A549 (cell line): ENCODE measurements at regions not wholly inside any gene's neighbourhood (a gene's known extent, or its start where the extent isn't known, plus 50 kb on each side); places are given as distances from the start of the nearest gene placed in this dataset.

Source experiments
- BCL3 ChIP-seq: fragments of >200 bp; sonication (Bioruptor Twin); formaldehyde crosslinking; IDR thresholded peaks from 3 replicates; pipeline ENCODE4 v1.6.1; 2016
- BHLHE40 ChIP-seq: IDR thresholded peaks from 2 replicates; pipeline ENCODE4 v1.6.1; 2012; ENCODE audit warnings: low read depth, low read length, inconsistent platforms
- CBX2 ChIP-seq: fragments of 200-600 bp; sonication (generic); IDR thresholded peaks from 2 replicates; pipeline ENCODE4 v1.6.1; 2016; ENCODE audit warnings: low read depth, mild to moderate bottlenecking, borderline replicate concordance
- CHD4 ChIP-seq: fragments of 200-600 bp; sonication (generic); IDR thresholded peaks from 2 replicates; pipeline ENCODE4 v1.6.1; 2016; ENCODE audit warnings: antibody characterized with exemption, mild to moderate bottlenecking, borderline replicate concordance
- CTCF ChIP-seq: fragments of >200 bp; sonication (Bioruptor Twin); formaldehyde crosslinking; IDR thresholded peaks from 3 replicates; pipeline ENCODE4 v1.5.1; 2016
- EP300 ChIP-seq, 2 experiments: fragments of >200 bp; sonication (Bioruptor Twin); formaldehyde crosslinking; IDR thresholded peaks; 2 replicates in 1 of 2; 3 replicates in 1 of 2; pipeline ENCODE4 v1.6.1; 2016 to 2017
- HMGXB4 ChIP-seq: fragments of 250-450 bp; sonication (Bioruptor Pico); IDR thresholded peaks from 2 replicates; pipeline ENCODE4 v1.5.0; 2021; ENCODE audit warnings: mild to moderate bottlenecking, moderate library complexity, borderline replicate concordance
- JUN ChIP-seq, 2 experiments: fragments of >200 bp; sonication (Bioruptor Twin); formaldehyde crosslinking; IDR thresholded peaks; 2 replicates in 1 of 2; 3 replicates in 1 of 2; pipeline ENCODE4 v1.6.1; 2016 to 2017
- PHF8 ChIP-seq: fragments of 200-600 bp; sonication (generic); IDR thresholded peaks from 2 replicates; pipeline ENCODE4 v1.6.1; 2016; ENCODE audit warnings: low read depth, mild to moderate bottlenecking, antibody characterized with exemption, moderate library complexity, borderline replicate concordance
- POLR2A ChIP-seq: IDR thresholded peaks from 2 replicates; pipeline ENCODE4 v1.6.1; 2012; ENCODE audit warnings: mild to moderate bottlenecking, low read length
- RAD21 ChIP-seq, 2 experiments: fragments of >200 bp in 1 of 2; sonication (Bioruptor Twin) in 1 of 2; formaldehyde crosslinking in 1 of 2; IDR thresholded peaks in 1 of 2; conservative IDR thresholded peaks in 1 of 2; 2 replicates in 1 of 2; 3 replicates in 1 of 2; pipeline ENCODE4 v1.6.1; 2012 to 2018; ENCODE audit warnings: inconsistent platforms in 1 of 2
- RFX5 ChIP-seq: fragments of 450-650 bp; IDR thresholded peaks from 2 replicates; pipeline ENCODE4 v1.7.1; 2014; ENCODE audit warnings: antibody characterized with exemption, mild to moderate bottlenecking, moderate library complexity
- TF ChIP-seq, protein P1 (sequence below): fragments of 450-650 bp; IDR thresholded peaks from 2 replicates; pipeline ENCODE4 v1.6.1; 2014; ENCODE audit warnings: antibody characterized with exemption

GRCh38 chr14:101025131-101025530 is 121.6 kb upstream of the RTL1 start:
- TF ChIP-seq JUN (IDR thresholded peaks at IDR 0.05) (no peak), POLR2A (no peak), CHD4 (no peak), RFX5 (no peak), PHF8 (no peak), BHLHE40 (no peak), RAD21 (conservative IDR thresholded peaks at IDR 0.05 in 1 of 2, IDR thresholded peaks at IDR 0.05 in 1 of 2) (no peak), CTCF (no peak), EP300 (IDR thresholded peaks at IDR 0.05) (no peak), CBX2 (no peak), HMGXB4 (CRISPR knock-in tag) (no peak), BCL3 (no peak)
- TF ChIP-seq, protein P1, sequence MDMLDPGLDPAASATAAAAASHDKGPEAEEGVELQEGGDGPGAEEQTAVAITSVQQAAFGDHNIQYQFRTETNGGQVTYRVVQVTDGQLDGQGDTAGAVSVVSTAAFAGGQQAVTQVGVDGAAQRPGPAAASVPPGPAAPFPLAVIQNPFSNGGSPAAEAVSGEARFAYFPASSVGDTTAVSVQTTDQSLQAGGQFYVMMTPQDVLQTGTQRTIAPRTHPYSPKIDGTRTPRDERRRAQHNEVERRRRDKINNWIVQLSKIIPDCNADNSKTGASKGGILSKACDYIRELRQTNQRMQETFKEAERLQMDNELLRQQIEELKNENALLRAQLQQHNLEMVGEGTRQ, result no peak
